ENCODE measurements at regions not wholly inside any gene's neighbourhood (a gene's known extent, or its start where the extent isn't known, plus 50 kb on each side); places are given as distances from the start of the nearest gene placed in this dataset.

DNA sequence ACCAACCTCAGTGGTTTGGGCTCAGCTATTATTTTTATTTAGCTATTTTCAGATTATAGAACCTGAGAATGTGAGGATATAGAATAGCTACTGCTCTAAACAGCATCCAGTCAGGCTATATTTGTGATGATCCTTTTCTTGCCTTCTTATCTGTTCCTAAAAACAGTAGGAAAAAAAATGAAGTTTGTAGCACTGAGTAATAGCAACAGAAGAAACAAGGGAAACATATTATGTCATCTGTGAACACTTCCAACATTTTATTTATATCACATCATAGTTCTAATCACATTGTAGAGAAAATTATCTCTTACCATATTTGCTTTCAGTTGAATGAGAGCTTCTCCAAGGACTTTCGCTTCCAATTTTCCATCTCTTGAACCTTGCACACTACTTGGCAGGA is 229.6 kb upstream of the PTPRZ1 start:
- TF ChIP-seq POLR2AphosphoS5 (IDR thresholded peaks at IDR 0.05; ENCODE audit: low read depth, low read length) (no peak), TCF7L2 (IDR thresholded peaks at IDR 0.05; ENCODE audit: low read depth, low read length) (no peak), SIN3A (IDR thresholded peaks at IDR 0.05; ENCODE audit: borderline replicate concordance, insufficient read depth, low read depth, low read length) (no peak)
- TF ChIP-seq, protein P1, sequence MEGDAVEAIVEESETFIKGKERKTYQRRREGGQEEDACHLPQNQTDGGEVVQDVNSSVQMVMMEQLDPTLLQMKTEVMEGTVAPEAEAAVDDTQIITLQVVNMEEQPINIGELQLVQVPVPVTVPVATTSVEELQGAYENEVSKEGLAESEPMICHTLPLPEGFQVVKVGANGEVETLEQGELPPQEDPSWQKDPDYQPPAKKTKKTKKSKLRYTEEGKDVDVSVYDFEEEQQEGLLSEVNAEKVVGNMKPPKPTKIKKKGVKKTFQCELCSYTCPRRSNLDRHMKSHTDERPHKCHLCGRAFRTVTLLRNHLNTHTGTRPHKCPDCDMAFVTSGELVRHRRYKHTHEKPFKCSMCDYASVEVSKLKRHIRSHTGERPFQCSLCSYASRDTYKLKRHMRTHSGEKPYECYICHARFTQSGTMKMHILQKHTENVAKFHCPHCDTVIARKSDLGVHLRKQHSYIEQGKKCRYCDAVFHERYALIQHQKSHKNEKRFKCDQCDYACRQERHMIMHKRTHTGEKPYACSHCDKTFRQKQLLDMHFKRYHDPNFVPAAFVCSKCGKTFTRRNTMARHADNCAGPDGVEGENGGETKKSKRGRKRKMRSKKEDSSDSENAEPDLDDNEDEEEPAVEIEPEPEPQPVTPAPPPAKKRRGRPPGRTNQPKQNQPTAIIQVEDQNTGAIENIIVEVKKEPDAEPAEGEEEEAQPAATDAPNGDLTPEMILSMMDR (IDR thresholded peaks at IDR 0.05), result no peak
